H1 (cell line): ENCODE measurements at regions not wholly inside any gene's neighbourhood (a gene's known extent, or its start where the extent isn't known, plus 50 kb on each side); places are given as distances from the start of the nearest gene placed in this dataset.

Experiments used
- EP300 ChIP-seq, 2 experiments: IDR thresholded peaks; 1 replicate in 1 of 2; 2 replicates in 1 of 2; pipeline ENCODE4 v1.6.1; 2011 to 2012; ENCODE audit warnings: low read depth in 2 of 2, low read length in 2 of 2, mild to moderate bottlenecking in 2 of 2, borderline replicate concordance in 1 of 2, inconsistent platforms in 1 of 2, moderate library complexity in 1 of 2

- no peak for TF ChIP-seq EP300 (IDR thresholded peaks at IDR 0.05; ENCODE audit: borderline replicate concordance in 1 of 2, low read depth in 2 of 2, low read length in 2 of 2)
Observed at GRCh38 chr13:29648760-29649159, 53.3 kb upstream of the SLC7A1 start (continued).
